ENCODE measurements at regions not wholly inside any gene's neighbourhood (a gene's known extent, or its start where the extent isn't known, plus 50 kb on each side); places are given as distances from the start of the nearest gene placed in this dataset.
"Not testable (repeated sequence)": the region's sequence is repeated elsewhere in the genome, so short reads cannot be mapped to it uniquely, and the experiment has no call there.

DNA sequence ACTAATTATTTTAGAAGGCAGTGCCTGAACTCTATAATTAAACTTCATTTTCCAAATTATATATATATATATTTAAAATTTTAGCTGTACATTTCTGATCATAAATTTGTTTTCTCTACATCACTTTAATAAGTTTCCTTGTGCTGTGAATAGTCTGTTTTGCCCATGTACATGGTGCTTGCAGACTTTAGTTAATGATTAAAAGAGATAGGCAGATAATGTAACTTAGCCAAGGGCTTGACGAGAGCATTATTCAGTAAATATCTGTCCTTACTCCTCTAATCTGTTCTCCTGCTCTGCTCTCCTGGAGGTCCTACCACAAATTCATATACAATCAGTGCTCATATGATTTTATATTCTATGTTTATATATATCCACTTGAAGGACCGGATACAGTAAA is 595.2 kb upstream of the KIF2B start:
- Histone ChIP-seq H3K27me3 (ENCODE audit: control insufficient read depth, insufficient read depth, low read length) (no peaks in the 10 kb centered on the region), H3K36me3 (ENCODE audit: control insufficient read depth, insufficient read depth, low read length) (no peaks in the 10 kb centered on the region), H3K4me3 (ENCODE audit: low read depth, low read length) (no peak overlapping the region), H3K4me1 (ENCODE audit: control insufficient read depth, insufficient read depth, low read length, poor library complexity, severe bottlenecking) (no peaks in the 10 kb centered on the region), H3K27ac (ENCODE audit: insufficient read depth, low read length, poor library complexity, severe bottlenecking) (no peak overlapping the region), H3K9me3 (ENCODE audit: control insufficient read depth in 2 of 2, low read length in 2 of 2) (peaks cover 0 to 2% of the 10 kb centered on the region in 2 experiments)
- no peaks in the 10 kb centered on the region for H3K36me3 Mint-ChIP-seq
- no peaks in the 10 kb centered on the region for H3K27me3 Mint-ChIP-seq
- no peak overlapping the region for H3K4me3 Mint-ChIP-seq
- H3K4me1 Mint-ChIP-seq: no peaks in the 10 kb centered on the region
- DNase-seq: no peak
- peaks cover 0 to 37% (median 5%) of the 10 kb centered on the region in 7 donors for H3K9me3 Mint-ChIP-seq
- ATAC-seq (ENCODE audit: low read depth in 2 of 2): no peak
- H3K27ac Mint-ChIP-seq: no peak overlapping the region

- H3K36me3 Mint-ChIP-seq: no peaks in the 10 kb centered on the region
- H3K27ac Mint-ChIP-seq: no peak overlapping the region
- no peaks in the 10 kb centered on the region for H3K27me3 Mint-ChIP-seq
- H3K4me1 Mint-ChIP-seq: no peaks in the 10 kb centered on the region
- no peak for DNase-seq
- no peak for ATAC-seq (ENCODE audit: low read depth in 2 of 2)
- peaks cover 0 to 37% (median 5%) of the 10 kb centered on the region in 7 donors for H3K9me3 Mint-ChIP-seq
- no peak overlapping the region for H3K4me3 Mint-ChIP-seq
- Histone ChIP-seq H3K27me3 (ENCODE audit: control insufficient read depth, insufficient read depth, low read length) (no peaks in the 10 kb centered on the region), H3K36me3 (ENCODE audit: control insufficient read depth, insufficient read depth, low read length) (no peaks in the 10 kb centered on the region), H3K4me3 (ENCODE audit: low read depth, low read length) (no peak overlapping the region), H3K4me1 (ENCODE audit: control insufficient read depth, insufficient read depth, low read length, poor library complexity, severe bottlenecking) (no peaks in the 10 kb centered on the region), H3K9me3 (ENCODE audit: control insufficient read depth in 2 of 2, low read length in 2 of 2) (no peaks in the 10 kb centered on the region), H3K27ac (ENCODE audit: insufficient read depth, low read length, poor library complexity, severe bottlenecking) (no peak overlapping the region)
Measured at GRCh38 chr17:53227111-53227510, 595.6 kb upstream of the KIF2B start.

GRCh38 chr17:53219821-53220220 is 602.9 kb upstream of the KIF2B start:
- no peaks in the 10 kb centered on the region for H3K27me3 ChIP-seq (ENCODE audit: control insufficient read depth, insufficient read depth, low read length)
- DNase-seq (no peak), ATAC-seq (ENCODE audit: low read depth in 2 of 2) (no peak)
- Mint-ChIP-seq H3K4me1 (no peaks in the 10 kb centered on the region), H3K36me3 (no peaks in the 10 kb centered on the region), H3K9me3 (peaks cover 0 to 30% (median 5%) of the 10 kb centered on the region in 7 donors), H3K27me3 (no peaks in the 10 kb centered on the region), H3K27ac (no peak overlapping the region), H3K4me3 (no peak overlapping the region)
- H3K36me3 ChIP-seq (ENCODE audit: control insufficient read depth, insufficient read depth, low read length): no peaks in the 10 kb centered on the region
- no peaks in the 10 kb centered on the region for H3K4me1 ChIP-seq (ENCODE audit: control insufficient read depth, insufficient read depth, low read length, poor library complexity, severe bottlenecking)
- H3K4me3 ChIP-seq (ENCODE audit: low read depth, low read length): no peak overlapping the region
- H3K27ac ChIP-seq (ENCODE audit: insufficient read depth, low read length, poor library complexity, severe bottlenecking): no peak overlapping the region
- H3K9me3 ChIP-seq (ENCODE audit: control insufficient read depth in 2 of 2, low read length in 2 of 2): no peaks in the 10 kb centered on the region

GRCh38 chr17:53218723-53219122 is 604.0 kb upstream of the KIF2B start:
- Histone ChIP-seq H3K27ac (ENCODE audit: insufficient read depth, low read length, poor library complexity, severe bottlenecking) (no peak overlapping the region), H3K36me3 (ENCODE audit: control insufficient read depth, insufficient read depth, low read length) (no peaks in the 10 kb centered on the region), H3K27me3 (ENCODE audit: control insufficient read depth, insufficient read depth, low read length) (no peaks in the 10 kb centered on the region), H3K4me1 (ENCODE audit: control insufficient read depth, insufficient read depth, low read length, poor library complexity, severe bottlenecking) (no peaks in the 10 kb centered on the region), H3K4me3 (ENCODE audit: low read depth, low read length) (no peak overlapping the region), H3K9me3 (ENCODE audit: control insufficient read depth in 2 of 2, low read length in 2 of 2) (no peaks in the 10 kb centered on the region)
- ATAC-seq (ENCODE audit: low read depth in 2 of 2) (no peak), DNase-seq (no peak)
- Mint-ChIP-seq H3K27ac (no peak overlapping the region), H3K9me3 (peaks cover 2 to 30% (median 5%) of the 10 kb centered on the region in 7 donors), H3K36me3 (no peaks in the 10 kb centered on the region), H3K27me3 (no peaks in the 10 kb centered on the region), H3K4me3 (no peak overlapping the region), H3K4me1 (no peaks in the 10 kb centered on the region)

DNA sequence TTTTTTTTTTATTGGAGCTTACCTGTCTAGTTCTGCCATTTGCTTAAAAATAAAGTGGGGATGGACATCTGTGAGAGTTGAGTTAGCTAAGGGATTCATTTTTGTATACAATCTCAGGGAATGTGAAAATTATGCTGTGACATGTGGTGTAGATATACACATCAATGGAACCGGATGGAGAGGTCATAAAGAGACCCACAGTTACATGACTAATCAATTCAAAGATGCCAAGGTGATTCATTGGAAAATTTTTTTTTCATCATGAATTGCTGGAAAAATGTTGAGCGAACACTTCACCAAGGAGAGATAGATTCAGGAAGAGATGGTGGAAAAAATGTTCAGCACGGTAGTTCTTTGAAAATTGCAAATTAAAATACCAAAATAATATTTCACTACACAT is 605.4 kb upstream of the KIF2B start:
- no peak for DNase-seq
- H3K4me3 Mint-ChIP-seq: no peak overlapping the region
- H3K27ac Mint-ChIP-seq: no peak overlapping the region
- no peaks in the 10 kb centered on the region for H3K36me3 Mint-ChIP-seq
- H3K27me3 Mint-ChIP-seq: no peaks in the 10 kb centered on the region
- Histone ChIP-seq H3K4me3 (ENCODE audit: low read depth, low read length) (no peak overlapping the region), H3K4me1 (ENCODE audit: control insufficient read depth, insufficient read depth, low read length, poor library complexity, severe bottlenecking) (no peaks in the 10 kb centered on the region), H3K36me3 (ENCODE audit: control insufficient read depth, insufficient read depth, low read length) (no peaks in the 10 kb centered on the region), H3K27ac (ENCODE audit: insufficient read depth, low read length, poor library complexity, severe bottlenecking) (no peak overlapping the region), H3K9me3 (ENCODE audit: control insufficient read depth in 2 of 2, low read length in 2 of 2) (no peaks in the 10 kb centered on the region), H3K27me3 (ENCODE audit: control insufficient read depth, insufficient read depth, low read length) (no peaks in the 10 kb centered on the region)
- no peaks in the 10 kb centered on the region for H3K4me1 Mint-ChIP-seq
- peaks cover 2 to 23% (median 5%) of the 10 kb centered on the region in 7 donors for H3K9me3 Mint-ChIP-seq
- no peak for ATAC-seq (ENCODE audit: low read depth in 2 of 2)

DNA sequence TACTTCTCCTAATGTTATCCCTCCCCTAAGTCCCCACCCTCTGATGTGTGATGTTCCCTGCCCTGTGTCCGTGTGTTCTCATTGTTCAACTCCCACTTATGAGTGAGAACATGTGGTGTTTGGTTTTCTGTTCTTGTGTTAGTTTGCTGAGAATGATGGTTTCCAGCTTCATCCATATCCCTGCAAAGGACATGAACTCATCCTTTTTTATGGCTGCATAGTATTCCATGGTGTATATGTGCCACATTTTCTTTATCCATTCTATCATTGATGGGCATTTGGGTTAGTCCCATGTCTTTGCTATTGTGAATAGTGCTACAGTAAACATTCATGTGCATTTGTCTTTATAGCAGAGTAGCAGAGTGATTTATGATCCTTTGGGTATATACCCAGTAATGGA is 613.8 kb upstream of the KIF2B start:
- H3K4me1 Mint-ChIP-seq; H3K9me3 ChIP-seq (ENCODE audit: control insufficient read depth in 2 of 2, low read length in 2 of 2); ATAC-seq (ENCODE audit: low read depth in 2 of 2); H3K27me3 Mint-ChIP-seq; H3K27ac Mint-ChIP-seq; H3K36me3 ChIP-seq (ENCODE audit: control insufficient read depth, insufficient read depth, low read length); DNase-seq; H3K4me3 Mint-ChIP-seq; H3K4me3 ChIP-seq (ENCODE audit: low read depth, low read length); H3K27ac ChIP-seq (ENCODE audit: insufficient read depth, low read length, poor library complexity, severe bottlenecking); H3K4me1 ChIP-seq (ENCODE audit: control insufficient read depth, insufficient read depth, low read length, poor library complexity, severe bottlenecking); H3K36me3 Mint-ChIP-seq; H3K27me3 ChIP-seq (ENCODE audit: control insufficient read depth, insufficient read depth, low read length): not testable (repeated sequence)
- peaks cover 3 to 35% (median 7%) of the 10 kb centered on the region in 7 donors for H3K9me3 Mint-ChIP-seq

GRCh38 chr17:53193044-53193443 is 629.7 kb upstream of the KIF2B start:
- DNase-seq (no peak), ATAC-seq (ENCODE audit: low read depth in 2 of 2) (no peak)
- H3K36me3 Mint-ChIP-seq: no peaks in the 10 kb centered on the region
- Histone ChIP-seq H3K4me3 (ENCODE audit: low read depth, low read length) (no peak overlapping the region), H3K27ac (ENCODE audit: insufficient read depth, low read length, poor library complexity, severe bottlenecking) (no peak overlapping the region), H3K36me3 (ENCODE audit: control insufficient read depth, insufficient read depth, low read length) (no peaks in the 10 kb centered on the region), H3K4me1 (ENCODE audit: control insufficient read depth, insufficient read depth, low read length, poor library complexity, severe bottlenecking) (no peaks in the 10 kb centered on the region), H3K9me3 (ENCODE audit: control insufficient read depth in 2 of 2, low read length in 2 of 2) (no peaks in the 10 kb centered on the region), H3K27me3 (ENCODE audit: control insufficient read depth, insufficient read depth, low read length) (no peaks in the 10 kb centered on the region)
- no peak overlapping the region for H3K27ac Mint-ChIP-seq
- H3K27me3 Mint-ChIP-seq: no peaks in the 10 kb centered on the region
- H3K9me3 Mint-ChIP-seq: peaks cover 0 to 6% (median 4%) of the 10 kb centered on the region in 7 donors
- no peaks in the 10 kb centered on the region for H3K4me1 Mint-ChIP-seq
- H3K4me3 Mint-ChIP-seq: no peak overlapping the region

DNA sequence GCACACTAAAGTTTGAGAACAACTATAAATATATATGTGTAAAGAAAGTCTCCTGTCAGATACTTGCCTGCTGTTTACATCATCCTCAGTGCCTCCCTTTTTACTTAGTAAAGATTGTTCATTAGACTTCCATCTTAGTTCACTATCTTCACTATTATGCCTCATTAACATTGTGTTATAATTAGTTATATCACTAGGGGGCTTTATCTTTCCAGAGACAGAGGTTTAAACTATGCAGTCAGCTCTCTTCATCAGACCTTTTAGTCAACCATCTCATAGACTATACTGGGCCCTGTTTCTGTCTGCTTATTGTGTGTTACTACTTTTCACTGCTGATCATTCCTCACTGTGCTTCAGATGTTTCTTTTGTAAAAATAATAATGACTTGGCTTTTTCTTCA is 630.8 kb upstream of the KIF2B start:
- DNase-seq: no peak
- Mint-ChIP-seq H3K4me1 (no peaks in the 10 kb centered on the region), H3K4me3 (no peak overlapping the region), H3K9me3 (peaks cover 1 to 8% (median 4%) of the 10 kb centered on the region in 7 donors), H3K27ac (no peak overlapping the region), H3K36me3 (no peaks in the 10 kb centered on the region), H3K27me3 (no peaks in the 10 kb centered on the region)
- Histone ChIP-seq H3K9me3 (ENCODE audit: control insufficient read depth in 2 of 2, low read length in 2 of 2) (no peaks in the 10 kb centered on the region), H3K4me3 (ENCODE audit: low read depth, low read length) (no peak overlapping the region), H3K27ac (ENCODE audit: insufficient read depth, low read length, poor library complexity, severe bottlenecking) (no peak overlapping the region), H3K36me3 (ENCODE audit: control insufficient read depth, insufficient read depth, low read length) (no peaks in the 10 kb centered on the region), H3K4me1 (ENCODE audit: control insufficient read depth, insufficient read depth, low read length, poor library complexity, severe bottlenecking) (no peaks in the 10 kb centered on the region), H3K27me3 (ENCODE audit: control insufficient read depth, insufficient read depth, low read length) (no peaks in the 10 kb centered on the region)
- no peak for ATAC-seq (ENCODE audit: low read depth in 2 of 2)

Measured in CD4-positive, CD25-positive, alpha-beta regulatory T cell (primary cell).